ENCODE measurements at regions not wholly inside any gene's neighbourhood (a gene's known extent, or its start where the extent isn't known, plus 50 kb on each side); places are given as distances from the start of the nearest gene placed in this dataset.
"Not testable (repeated sequence)": the region's sequence is repeated elsewhere in the genome, so short reads cannot be mapped to it uniquely, and the experiment has no call there.

DNA sequence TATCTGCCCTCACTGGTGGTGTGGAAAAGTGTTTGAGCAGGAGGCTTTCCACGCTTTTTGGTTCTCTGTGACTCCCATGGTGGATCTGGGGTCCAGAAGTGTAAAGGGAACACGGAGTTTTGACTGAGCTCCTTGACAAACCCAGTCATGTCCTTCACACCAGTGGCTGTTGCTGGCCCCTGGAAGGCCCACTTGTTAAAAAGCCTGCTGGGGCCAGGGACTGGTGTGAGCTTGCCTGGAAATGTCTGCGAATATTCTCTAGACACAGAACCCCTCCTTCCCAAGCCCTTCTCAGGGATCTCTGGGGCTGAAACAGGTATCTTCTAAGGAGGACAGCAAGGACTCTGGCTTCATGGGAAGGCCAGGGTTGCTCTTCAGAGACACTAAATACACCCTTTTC lies 343.0 kb downstream of the TCERG1L start:
- no peak for DNase-seq (ENCODE audit: low spot score)

DNA sequence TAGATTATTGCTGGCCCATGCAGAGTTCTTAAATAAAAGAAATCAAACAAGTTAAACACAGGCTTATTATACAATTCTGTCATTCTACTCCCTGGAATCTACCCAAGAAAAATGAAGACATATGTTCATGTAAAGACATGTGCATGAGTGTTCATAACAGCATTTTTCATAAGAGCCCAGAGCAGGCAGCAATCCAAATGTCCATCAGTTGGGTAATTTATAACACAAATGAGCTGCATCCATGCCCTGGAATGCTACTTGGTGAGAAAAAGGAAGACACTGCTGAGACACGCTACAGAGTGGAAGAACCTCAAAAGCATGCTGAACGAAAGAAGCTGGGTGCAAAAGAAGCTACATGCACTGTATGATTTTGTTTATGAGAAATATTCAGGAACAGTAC lies 342.6 kb downstream of the TCERG1L start:
- DNase-seq (ENCODE audit: low spot score): no peak

- DNase-seq (ENCODE audit: low spot score): no peak
Observed at GRCh38 chr10:130969700-130970099, 341.8 kb downstream of the TCERG1L start.

DNA sequence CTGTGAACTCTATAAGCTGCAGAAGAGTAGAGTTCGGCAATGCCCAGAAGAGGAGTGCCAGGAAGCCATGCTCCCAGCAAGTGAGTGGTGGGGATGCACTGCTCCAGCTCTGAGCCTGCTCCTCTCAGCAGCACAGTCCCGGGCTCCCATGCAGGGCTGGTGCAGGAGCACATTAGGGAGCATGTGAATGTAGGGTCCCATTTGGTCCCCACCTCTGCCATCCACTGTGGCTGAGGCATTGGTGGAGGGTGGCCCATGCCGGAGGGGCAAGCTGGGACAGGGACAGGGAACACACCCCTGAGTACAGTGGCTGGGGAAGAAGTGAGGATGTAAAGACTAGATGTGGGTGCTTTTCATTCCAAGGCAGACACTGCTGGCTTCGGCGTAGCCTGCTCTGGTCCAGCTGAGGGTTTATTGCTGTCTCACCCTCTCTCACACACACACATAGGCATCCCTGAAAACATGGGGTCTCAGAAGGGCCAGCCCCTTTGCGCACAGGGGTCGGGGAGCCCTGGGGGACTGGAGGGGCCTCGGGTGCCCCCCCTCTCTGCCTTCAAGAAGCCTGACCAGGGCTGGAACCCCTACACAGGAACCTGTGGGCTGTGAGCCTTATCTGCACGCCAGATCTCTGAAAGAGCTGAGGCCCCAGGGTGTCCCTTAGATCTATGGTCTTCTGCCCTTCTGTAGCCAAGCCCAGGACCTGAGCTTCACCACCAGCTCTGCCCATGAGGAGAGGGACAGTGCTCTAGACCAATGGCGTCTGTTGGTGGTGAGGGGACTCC lies 341.0 kb downstream of the TCERG1L start:
- no peak for DNase-seq (ENCODE audit: low spot score)

DNA sequence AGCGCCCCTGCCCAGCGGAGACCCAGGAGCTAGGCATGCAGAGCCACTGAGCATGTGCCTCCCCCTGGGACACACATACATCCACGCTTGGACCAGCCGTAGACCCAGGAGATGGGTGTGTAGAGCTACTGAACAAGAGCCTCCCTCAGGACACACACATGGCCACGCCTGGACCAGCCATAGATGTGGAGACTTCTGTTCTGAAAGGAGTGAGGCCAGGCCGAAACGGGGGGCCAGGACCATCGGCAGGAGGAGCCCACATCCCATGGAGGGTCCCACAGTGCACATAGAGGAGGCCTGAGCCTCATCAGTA lies 340.4 kb downstream of the TCERG1L start:
- no peak for DNase-seq (ENCODE audit: low spot score)

DNA sequence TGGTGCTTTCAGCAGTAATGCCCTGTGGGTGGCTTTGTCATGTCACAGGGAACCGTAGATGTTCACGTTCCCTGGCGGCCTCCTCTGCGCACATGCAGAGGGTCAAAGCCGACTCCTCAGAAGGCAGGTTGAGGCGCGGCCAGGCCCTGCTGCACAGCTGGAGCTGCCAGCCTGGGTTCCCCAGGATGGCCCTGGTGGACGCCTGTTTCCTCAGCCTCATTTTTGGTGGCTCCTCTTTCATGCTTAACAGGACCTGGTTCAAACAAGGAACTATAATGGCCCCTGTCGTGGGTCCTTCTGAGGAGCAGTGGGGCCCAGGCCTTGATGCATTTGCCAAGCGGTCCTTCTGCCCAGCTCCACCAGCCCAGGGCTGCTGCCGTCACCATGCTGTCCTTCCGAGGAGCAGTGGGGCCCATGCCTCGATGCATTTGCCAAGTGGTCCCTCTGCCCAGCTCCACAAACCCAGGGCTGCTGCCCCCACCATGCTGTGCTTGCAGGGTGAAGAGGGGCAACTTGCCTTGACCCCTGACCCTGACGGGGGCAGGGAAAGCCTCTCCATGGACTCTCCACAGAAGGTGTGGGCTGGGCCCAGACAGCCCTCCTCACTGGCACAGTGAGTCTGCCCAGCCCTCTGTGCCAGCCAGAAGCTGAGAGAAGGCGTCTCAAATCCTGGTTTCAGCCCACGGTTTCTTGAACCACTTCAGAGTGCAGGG lies 338.2 kb downstream of the TCERG1L start:
- DNase-seq (ENCODE audit: low spot score): no peak

DNA sequence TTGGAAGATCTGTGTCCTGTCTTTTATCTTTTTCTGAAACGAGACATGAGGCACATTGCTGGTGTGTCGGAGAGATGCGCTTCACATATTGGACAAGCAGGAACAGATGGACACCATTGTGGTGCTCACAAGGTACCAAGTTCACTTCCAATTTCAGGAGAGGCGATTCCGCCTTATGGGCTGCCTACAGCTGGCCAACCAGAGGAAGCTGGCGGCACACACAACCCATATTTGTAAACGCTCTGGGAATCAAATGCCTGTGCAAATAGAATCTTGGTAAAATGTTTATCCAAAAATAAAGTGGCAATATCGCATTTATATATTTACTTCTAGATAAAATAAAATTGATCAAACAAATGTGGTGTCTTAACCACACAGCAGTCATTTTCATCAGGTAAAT lies 337.4 kb downstream of the TCERG1L start:
- no peak for DNase-seq (ENCODE audit: low spot score)

DNA sequence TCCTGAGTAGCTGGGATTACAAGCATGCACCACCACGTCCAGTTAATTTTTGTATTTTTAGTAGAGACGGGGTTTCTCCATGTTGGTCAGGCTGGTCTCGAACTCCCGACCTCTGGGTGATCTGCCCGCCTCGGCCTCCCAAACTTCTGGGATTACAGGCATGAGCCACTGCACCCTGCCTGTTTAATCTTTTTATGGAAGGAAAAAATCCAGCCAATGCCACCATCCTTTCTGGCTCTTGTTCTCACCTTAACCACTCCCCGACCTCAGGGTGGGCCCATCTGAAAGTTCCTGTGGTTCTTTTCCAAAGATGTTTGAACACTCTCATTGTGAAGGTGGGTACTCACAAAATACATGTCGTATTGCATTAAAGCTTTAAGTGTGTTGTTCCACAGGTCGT lies 336.2 kb downstream of the TCERG1L start:
- DNase-seq (ENCODE audit: low spot score): not testable (repeated sequence)

DNA sequence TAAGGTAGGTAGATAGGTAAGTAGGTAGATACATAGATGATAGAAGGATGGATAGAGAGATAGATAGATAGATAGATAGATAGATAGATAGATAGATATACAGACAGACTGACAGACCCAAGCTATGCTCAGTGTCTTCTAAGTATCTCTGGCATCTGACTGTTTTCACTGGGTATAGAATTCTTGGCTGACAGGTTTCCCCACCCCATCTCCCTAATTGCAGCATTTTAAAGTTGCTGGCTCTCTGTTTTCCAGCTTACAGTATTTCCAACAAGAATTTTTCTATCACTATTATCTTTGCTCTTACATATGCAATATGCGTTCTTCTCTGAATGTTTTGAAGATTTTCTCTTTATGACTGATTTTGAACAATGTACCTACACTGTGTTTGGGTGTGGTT lies 328.7 kb downstream of the TCERG1L start:
- no peak for DNase-seq (ENCODE audit: low spot score)

DNA sequence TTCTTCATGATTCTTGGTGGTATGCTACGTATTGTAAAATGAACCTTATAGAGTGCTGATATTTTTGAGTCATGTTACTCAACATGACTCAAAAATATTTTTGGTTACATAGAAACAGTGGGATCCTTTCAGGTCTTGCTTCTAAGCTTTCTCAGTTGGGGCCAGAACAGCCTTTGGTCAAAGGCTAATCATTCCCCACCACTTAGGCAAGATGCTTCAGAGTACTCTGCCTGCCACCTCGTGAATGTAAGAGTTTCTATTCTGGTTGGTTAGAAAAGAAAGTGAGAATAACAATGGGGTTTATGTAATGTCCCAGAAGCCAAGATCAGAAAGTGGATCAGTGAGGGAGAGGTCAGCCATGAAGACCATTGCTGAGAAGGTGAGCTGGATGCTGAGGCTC lies 327.8 kb downstream of the TCERG1L start:
- no peak for DNase-seq (ENCODE audit: low spot score)

GRCh38 chr10:130984686-130985085 lies 326.8 kb downstream of the TCERG1L start:
- DNase-seq (ENCODE audit: low spot score): no peak

- DNase-seq (ENCODE audit: low spot score): no peak
Observed at GRCh38 chr10:130985158-130985753, 326.3 kb downstream of the TCERG1L start.

GRCh38 chr10:130986846-130987245 lies 324.7 kb downstream of the TCERG1L start:
- no peak for DNase-seq (ENCODE audit: low spot score)

DNA sequence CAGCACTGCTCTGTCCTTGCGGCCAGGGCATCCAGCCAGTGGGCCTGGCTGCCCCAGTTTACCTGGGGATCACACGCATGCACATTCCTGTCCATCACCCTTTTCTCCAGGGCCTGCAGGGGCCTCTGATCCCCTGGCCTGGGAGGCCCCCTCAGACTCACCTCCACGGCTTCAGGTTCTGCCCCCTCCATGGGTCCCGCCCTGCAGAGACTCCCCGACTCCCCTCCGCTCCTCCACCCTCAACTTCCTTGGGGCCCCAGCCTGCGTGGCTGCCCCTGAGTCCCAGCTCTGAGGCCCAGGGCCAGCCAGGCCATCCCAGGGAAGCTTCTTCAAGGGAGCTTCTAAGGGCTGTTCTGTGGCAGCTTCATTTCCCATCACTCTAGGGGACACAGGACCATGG lies 324.1 kb downstream of the TCERG1L start:
- DNase-seq (ENCODE audit: low spot score): no peak

GRCh38 chr10:130989670-130990232 lies 321.8 kb downstream of the TCERG1L start:
- no peak for DNase-seq (ENCODE audit: low spot score)

DNA sequence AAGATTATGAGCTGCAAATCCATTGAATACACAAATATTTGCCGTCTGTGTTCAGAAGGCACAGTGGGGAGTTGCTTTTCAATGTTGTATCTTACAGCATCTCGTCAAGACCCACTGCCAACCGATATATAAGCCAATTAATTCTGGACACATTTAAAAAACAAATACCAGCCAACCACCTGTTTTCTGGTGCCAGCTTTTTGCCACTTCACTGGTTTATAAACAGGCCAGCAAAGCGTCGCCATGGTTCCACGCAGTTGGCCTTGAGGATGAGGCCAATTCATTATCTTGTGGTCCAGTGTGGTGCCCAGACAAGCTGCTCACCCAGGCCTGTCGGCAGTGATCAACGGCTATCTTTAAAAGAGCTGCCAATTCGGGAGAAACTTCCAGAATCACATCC lies 321.0 kb downstream of the TCERG1L start:
- no peak for DNase-seq (ENCODE audit: low spot score)

- DNase-seq (ENCODE audit: low spot score): no peak
Observed at GRCh38 chr10:130992802-130993523, 318.6 kb downstream of the TCERG1L start.

- no peak for DNase-seq (ENCODE audit: low spot score)
Observed at GRCh38 chr10:130993612-130994011, 317.9 kb downstream of the TCERG1L start.

GRCh38 chr10:130994191-130994590 lies 317.3 kb downstream of the TCERG1L start:
- DNase-seq (ENCODE audit: low spot score): no peak

- DNase-seq (ENCODE audit: low spot score): no peak
Observed at GRCh38 chr10:130994845-130995244, 316.7 kb downstream of the TCERG1L start.

DNA sequence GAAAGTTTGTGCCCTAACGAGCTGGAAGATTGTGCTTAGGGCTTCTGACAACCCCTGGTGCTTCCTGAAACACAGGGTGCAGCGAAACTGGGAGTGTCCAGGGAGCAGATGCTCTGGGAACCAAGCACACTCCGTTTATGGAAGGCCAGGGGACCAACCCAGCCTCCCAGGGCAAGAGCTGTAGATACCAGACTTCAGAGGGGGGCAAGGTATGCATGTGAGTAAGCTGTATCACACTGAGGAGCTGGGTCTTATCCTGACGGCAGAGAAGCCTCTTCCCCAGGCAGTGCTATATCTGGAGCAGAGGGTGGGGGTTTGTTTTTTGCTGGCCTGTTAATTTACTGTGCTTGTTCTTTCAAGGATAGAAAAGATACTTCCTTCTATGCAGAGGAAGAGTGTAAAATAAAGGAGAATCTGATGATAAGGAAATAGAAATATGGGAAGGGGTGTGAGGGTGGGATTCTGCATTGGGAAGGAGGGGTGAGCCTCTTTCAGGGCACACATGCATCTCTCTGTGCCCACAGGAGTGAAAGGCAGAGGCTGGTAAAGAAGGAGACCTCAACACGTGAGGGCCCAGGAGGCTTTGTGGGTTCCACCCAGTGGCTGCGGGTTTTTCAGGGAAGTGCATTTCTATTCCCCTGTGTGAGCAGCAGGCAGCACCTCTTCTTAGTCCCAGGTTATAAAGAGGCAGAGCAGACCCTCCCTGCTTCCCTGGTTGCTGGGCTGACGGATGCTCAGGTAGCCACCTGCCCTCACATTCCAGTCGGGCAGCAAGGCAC lies 314.1 kb downstream of the TCERG1L start:
- DNase-seq (ENCODE audit: low spot score): no peak

DNA sequence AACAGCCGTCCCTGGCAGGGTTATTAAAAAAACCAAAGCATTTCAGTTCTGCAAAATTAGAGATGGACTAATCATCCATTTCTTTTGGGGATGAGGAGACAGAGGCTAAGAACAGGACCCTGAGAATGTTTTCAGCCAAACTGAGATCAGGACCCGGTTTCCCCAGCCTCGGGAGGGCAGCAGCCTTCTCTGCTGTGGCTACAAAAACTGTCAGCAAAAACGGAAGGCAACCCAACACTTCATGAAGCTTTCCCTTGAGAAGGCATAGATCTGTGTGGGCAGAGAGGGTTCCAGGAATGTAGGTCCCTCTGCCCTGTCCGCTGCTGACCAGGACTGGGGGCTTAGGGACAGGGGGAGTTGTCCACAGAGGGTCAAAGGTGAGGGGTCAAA lies 313.5 kb downstream of the TCERG1L start:
- no peak for DNase-seq (ENCODE audit: low spot score)
